WTC11 (cell line): ENCODE measurements at regions not wholly inside any gene's neighbourhood (a gene's known extent, or its start where the extent isn't known, plus 50 kb on each side); places are given as distances from the start of the nearest gene placed in this dataset.

Source experiments
- ATF6 ChIP-seq: sonication (generic); formaldehyde crosslinking; IDR thresholded peaks from 2 replicates; pipeline ENCODE4 v1.8.1; 2023; ENCODE audit warnings: mild to moderate bottlenecking, missing genetic modification reagents
- CTCF ChIP-seq: fragments of 200-600 bp; IDR thresholded peaks from 2 replicates; pipeline ENCODE4 v1.8.0; 2022; ENCODE audit warnings: antibody characterized with exemption
- ELF4 ChIP-seq: sonication (generic); formaldehyde crosslinking; IDR thresholded peaks from 2 replicates; pipeline ENCODE4 v1.8.1; 2022; ENCODE audit warnings: low read depth, mild to moderate bottlenecking, moderate library complexity, missing genetic modification reagents
- EMX1 ChIP-seq: fragments of 250-450 bp; sonication (Bioruptor Pico); IDR thresholded peaks from 2 replicates; pipeline ENCODE4 v1.8.0; 2021; ENCODE audit warnings: mild to moderate bottlenecking
- HMGXB4 ChIP-seq: sonication (generic); formaldehyde crosslinking; IDR thresholded peaks from 2 replicates; pipeline ENCODE4 v1.8.1; 2023; ENCODE audit warnings: mild to moderate bottlenecking, moderate library complexity, missing genetic modification reagents
- NR2C2 ChIP-seq: sonication (generic); formaldehyde crosslinking; IDR thresholded peaks from 2 replicates; pipeline ENCODE4 v1.8.0; 2022; ENCODE audit warnings: mild to moderate bottlenecking, missing genetic modification reagents
- TCF7 ChIP-seq: sonication (generic); formaldehyde crosslinking; IDR thresholded peaks from 2 replicates; pipeline ENCODE4 v1.8.0; 2022; ENCODE audit warnings: mild to moderate bottlenecking, low read depth, missing genetic modification reagents, moderate library complexity
- ZNF263 ChIP-seq: sonication (generic); formaldehyde crosslinking; IDR thresholded peaks from 2 replicates; pipeline ENCODE4 v1.8.1; 2022; ENCODE audit warnings: low read depth, mild to moderate bottlenecking, moderate library complexity, missing genetic modification reagents

DNA sequence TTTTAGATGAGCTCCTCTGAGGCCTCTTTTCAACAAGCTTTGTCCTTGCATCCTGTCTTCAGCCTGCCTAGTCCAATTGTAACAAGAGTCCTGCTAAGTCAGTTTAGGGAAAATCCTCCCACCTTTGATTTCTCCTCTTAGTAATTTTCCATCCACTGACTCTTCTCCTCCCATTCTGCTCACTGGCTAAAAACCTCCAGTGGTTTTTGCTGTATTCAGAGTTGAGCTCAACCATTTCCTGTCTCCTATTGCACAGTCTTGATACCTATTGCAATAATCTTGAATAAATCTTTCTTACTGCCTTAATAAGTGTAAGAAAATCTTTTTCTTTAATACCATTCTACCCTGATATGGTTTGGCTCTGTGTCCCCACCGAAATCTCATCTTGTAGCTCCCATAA lies 117.8 kb upstream of the ENPP6 start:
- TF ChIP-seq CTCF = no peak
- TF ChIP-seq HMGXB4 (CRISPR knock-in tag) = no peak
- TF ChIP-seq ELF4 (CRISPR knock-in tag) = no peak
- TF ChIP-seq ZNF263 (CRISPR knock-in tag) = no peak
- no peak for TF ChIP-seq ATF6 (CRISPR knock-in tag)
- no peak for TF ChIP-seq NR2C2 (CRISPR knock-in tag)
- TF ChIP-seq EMX1 = no peak
- TF ChIP-seq TCF7 = no peak
